ENCODE measurements at regions not wholly inside any gene's neighbourhood (a gene's known extent, or its start where the extent isn't known, plus 50 kb on each side); places are given as distances from the start of the nearest gene placed in this dataset.

DNA sequence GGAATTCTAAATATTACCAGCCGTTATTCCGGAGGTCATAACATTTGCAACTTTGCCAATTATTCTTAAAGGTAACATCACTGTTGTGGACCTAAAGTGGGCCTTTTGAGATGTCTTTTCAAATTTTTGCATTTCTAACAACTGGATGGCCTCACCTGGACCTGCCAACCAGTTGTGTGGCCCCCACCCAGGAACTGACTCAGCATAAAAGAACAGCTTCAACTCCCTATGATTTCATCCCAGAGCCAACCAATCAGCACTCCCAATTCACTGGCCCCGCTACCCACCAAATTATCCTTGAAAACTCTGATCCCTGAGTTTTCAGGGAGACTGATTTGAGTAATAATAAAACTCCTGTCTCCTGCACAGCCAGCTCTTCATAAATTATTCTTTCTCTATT lies 489.7 kb upstream of the LMCD1 start:
- TF ChIP-seq, protein P1, sequence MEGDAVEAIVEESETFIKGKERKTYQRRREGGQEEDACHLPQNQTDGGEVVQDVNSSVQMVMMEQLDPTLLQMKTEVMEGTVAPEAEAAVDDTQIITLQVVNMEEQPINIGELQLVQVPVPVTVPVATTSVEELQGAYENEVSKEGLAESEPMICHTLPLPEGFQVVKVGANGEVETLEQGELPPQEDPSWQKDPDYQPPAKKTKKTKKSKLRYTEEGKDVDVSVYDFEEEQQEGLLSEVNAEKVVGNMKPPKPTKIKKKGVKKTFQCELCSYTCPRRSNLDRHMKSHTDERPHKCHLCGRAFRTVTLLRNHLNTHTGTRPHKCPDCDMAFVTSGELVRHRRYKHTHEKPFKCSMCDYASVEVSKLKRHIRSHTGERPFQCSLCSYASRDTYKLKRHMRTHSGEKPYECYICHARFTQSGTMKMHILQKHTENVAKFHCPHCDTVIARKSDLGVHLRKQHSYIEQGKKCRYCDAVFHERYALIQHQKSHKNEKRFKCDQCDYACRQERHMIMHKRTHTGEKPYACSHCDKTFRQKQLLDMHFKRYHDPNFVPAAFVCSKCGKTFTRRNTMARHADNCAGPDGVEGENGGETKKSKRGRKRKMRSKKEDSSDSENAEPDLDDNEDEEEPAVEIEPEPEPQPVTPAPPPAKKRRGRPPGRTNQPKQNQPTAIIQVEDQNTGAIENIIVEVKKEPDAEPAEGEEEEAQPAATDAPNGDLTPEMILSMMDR (IDR thresholded peaks at IDR 0.05), result no peak
- no peak overlapping the region for H3K27ac Mint-ChIP-seq

GRCh38 chr3:8020047-8020841 lies 481.4 kb upstream of the LMCD1 start:
- Histone ChIP-seq H3K4me3 (ENCODE audit: low read length) (no peak overlapping the region), H3K27ac (ENCODE audit: low read depth in 1 of 2, low read length in 2 of 2) (no peak overlapping the region), H3K36me3 (ENCODE audit: insufficient read depth, low read length) (no peaks in the 10 kb centered on the region), H3K4me1 (ENCODE audit: insufficient read depth, low read length) (no peaks in the 10 kb centered on the region), H3K9me3 (ENCODE audit: control insufficient read depth in 1 of 2, insufficient read depth in 1 of 2, low read length in 2 of 2) (peaks cover 10 to 13% of the 10 kb centered on the region in 2 experiments), H3K27me3 (ENCODE audit: control insufficient read depth in 1 of 2, insufficient read depth in 2 of 2, low read length in 2 of 2) (no peaks in the 10 kb centered on the region)
- intact Hi-C loops (cut with DNase I, micrococcal nuclease), result no loop called here
- ChIA-PET CTCF (interaction anchor here (0.5 kb wide), 1 partner anchor 235 kb away, joined by 4 read pairs; no protein-coding TSS in a partner anchor), POLR2A (no interaction called here)
- Mint-ChIP-seq H3K4me1 (ENCODE audit: low read depth) (no peaks in the 10 kb centered on the region), H3K4me3 (no peak overlapping the region), H3K27me3 (no peaks in the 10 kb centered on the region), H3K27ac (no peak overlapping the region), H3K36me3 (ENCODE audit: low read depth) (peaks cover 4% of the 10 kb centered on the region), H3K9me3 (peaks cover 11% of the 10 kb centered on the region)
- no peak for ATAC-seq (ENCODE audit: poor library complexity)
- DNase-seq, result no peak
- TF ChIP-seq, protein P1 (IDR thresholded peaks at IDR 0.05), result no peak

More for the DNA sequence above, 489.7 kb upstream of the LMCD1 start:
- ChIA-PET CTCF (interaction anchor here (0.7 kb wide), 1 partner anchor 8 kb away, joined by 3 read pairs; no protein-coding TSS in a partner anchor), POLR2A (no interaction called here)
- DNase-seq (no peak), ATAC-seq (ENCODE audit: poor library complexity) (no peak)
- Histone ChIP-seq H3K36me3 (ENCODE audit: insufficient read depth, low read length) (no peaks in the 10 kb centered on the region), H3K27me3 (ENCODE audit: control insufficient read depth in 1 of 2, insufficient read depth in 2 of 2, low read length in 2 of 2) (no peaks in the 10 kb centered on the region), H3K4me3 (ENCODE audit: low read length) (no peak overlapping the region), H3K27ac (ENCODE audit: low read depth in 1 of 2, low read length in 2 of 2) (no peak overlapping the region), H3K4me1 (ENCODE audit: insufficient read depth, low read length) (no peaks in the 10 kb centered on the region), H3K9me3 (ENCODE audit: control insufficient read depth in 1 of 2, insufficient read depth in 1 of 2, low read length in 2 of 2) (peaks cover 0 to 3% of the 10 kb centered on the region in 2 experiments)
- Mint-ChIP-seq H3K36me3 (ENCODE audit: low read depth) (peaks cover 4% of the 10 kb centered on the region), H3K27me3 (no peaks in the 10 kb centered on the region), H3K4me3 (no peak overlapping the region), H3K9me3 (no peaks in the 10 kb centered on the region), H3K4me1 (ENCODE audit: low read depth) (no peaks in the 10 kb centered on the region)
- intact Hi-C loops (cut with DNase I, micrococcal nuclease), result no loop called here

- no peak overlapping the region for H3K27ac ChIP-seq (ENCODE audit: low read depth in 1 of 2, low read length in 2 of 2)
- H3K9me3 ChIP-seq (ENCODE audit: control insufficient read depth in 1 of 2, insufficient read depth in 1 of 2, low read length in 2 of 2), result peaks cover 0 to 5% of the 10 kb centered on the region in 2 experiments
- H3K4me3 ChIP-seq (ENCODE audit: low read length), result no peak overlapping the region
- Mint-ChIP-seq H3K36me3 (ENCODE audit: low read depth) (no peaks in the 10 kb centered on the region), H3K27ac (no peak overlapping the region), H3K4me1 (ENCODE audit: low read depth) (no peaks in the 10 kb centered on the region), H3K9me3 (peaks cover 5% of the 10 kb centered on the region), H3K4me3 (no peak overlapping the region), H3K27me3 (no peaks in the 10 kb centered on the region)
- ATAC-seq (ENCODE audit: poor library complexity) (no peak), DNase-seq (no peak)
- ChIA-PET POLR2A (no interaction called here), CTCF (no interaction called here)
- no peaks in the 10 kb centered on the region for H3K27me3 ChIP-seq (ENCODE audit: control insufficient read depth in 1 of 2, insufficient read depth in 2 of 2, low read length in 2 of 2)
- intact Hi-C loops (cut with DNase I, micrococcal nuclease), result no loop called here
- no peaks in the 10 kb centered on the region for H3K4me1 ChIP-seq (ENCODE audit: insufficient read depth, low read length)
- TF ChIP-seq, protein P1 (IDR thresholded peaks at IDR 0.05), result no peak
- H3K36me3 ChIP-seq (ENCODE audit: insufficient read depth, low read length), result no peaks in the 10 kb centered on the region
These were observed 473.7 kb upstream of the LMCD1 start for GRCh38 chr3:8027954-8028353.

Measured in CD4-positive, alpha-beta T cell (primary cell).